ENCODE measurements at regions not wholly inside any gene's neighbourhood (a gene's known extent, or its start where the extent isn't known, plus 50 kb on each side); places are given as distances from the start of the nearest gene placed in this dataset.
"Not testable (repeated sequence)": the region's sequence is repeated elsewhere in the genome, so short reads cannot be mapped to it uniquely, and the experiment has no call there.

GRCh38 chr3:159669766-159670165, 318.9 kb upstream of the IL12A start:
- no peak for DNase-seq

DNA sequence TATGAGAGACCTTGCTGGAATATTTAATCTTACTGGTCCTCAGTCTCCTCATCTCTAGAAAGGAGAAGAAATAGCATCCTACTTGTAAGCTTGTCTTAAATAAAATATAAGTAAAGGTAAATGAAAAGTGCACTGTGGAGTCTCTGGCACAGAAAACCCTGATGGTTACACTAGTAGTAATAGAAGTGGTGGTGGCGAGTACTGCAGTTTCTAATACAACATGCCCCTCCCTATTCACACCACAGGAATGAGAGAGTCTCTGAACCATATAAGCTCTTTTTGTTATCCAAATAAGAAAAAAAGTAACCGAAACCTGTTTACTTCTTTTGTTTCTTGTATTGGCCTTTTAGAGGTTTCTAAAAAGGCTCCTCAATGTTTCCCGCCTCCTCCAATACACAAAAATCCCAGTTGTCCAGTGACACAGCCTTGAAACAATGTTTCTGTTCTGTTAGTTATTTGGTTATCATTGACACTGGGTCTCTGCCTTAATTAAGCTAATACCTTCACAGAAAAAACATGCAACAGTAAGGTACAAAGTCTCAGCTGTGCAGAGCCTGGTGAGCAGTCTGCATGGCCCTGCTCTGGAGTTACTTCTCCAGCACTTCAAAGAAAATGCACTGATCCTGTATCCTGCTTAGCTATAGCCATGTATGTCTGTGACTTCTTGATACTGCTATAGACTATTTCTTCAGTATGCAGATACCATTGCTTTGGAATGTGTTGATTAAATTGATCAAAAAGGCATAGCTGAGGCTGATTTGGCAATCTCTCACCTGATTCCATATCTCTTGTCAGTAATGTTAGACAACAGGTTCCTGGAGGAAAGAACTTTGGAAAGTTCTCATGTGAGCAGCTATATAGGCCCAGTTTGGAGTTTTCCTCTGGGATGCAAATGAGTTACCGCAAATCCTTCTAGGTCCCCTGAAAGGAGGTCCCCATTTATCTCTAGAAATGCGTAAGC, 315.6 kb upstream of the IL12A start:
- DNase-seq = no peak

DNA sequence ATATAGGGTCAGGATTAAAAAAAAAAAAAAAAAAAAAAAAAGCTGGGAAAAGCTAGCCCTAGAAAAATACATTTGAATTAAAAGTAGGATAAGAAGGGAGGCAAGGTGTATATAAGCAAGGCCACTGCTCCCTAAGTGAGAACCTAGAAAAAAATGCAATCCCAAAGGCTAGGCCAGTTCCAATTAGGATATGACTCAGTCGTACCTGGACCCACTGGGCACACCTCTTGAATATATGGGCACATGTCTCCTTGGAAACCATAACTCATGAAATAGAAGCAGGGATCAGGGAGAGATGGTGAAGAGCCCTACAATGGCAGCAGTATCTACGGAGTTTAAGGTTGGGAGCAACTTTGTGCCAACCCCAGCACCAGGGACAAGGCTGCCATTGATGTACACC, 314.1 kb upstream of the IL12A start:
- no peak for DNase-seq

GRCh38 chr3:159675285-159675684, 313.4 kb upstream of the IL12A start:
- DNase-seq = no peak

- no peak for DNase-seq
These were observed 308.7 kb upstream of the IL12A start for GRCh38 chr3:159679900-159680299.

- DNase-seq = not testable (repeated sequence)
These were observed 306.9 kb upstream of the IL12A start for GRCh38 chr3:159681717-159682116.

DNA sequence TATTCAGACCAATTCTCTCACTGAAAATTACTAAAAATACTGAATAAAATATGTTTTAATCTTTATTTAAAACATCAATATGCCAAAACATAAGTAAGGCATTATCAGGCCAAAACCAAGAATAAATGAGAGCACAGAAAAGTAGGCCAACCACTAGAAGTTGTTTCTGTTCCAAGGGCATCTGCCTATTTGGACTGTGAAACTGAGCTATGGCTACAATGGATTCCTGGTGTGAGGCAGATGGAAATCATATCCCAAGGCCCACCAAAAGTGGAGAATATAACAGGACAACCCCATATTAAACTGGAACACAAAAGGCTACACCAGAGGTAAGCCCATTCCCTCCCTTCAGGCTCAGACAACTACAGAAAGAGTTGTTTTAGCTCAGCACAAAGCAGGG, 302.8 kb upstream of the IL12A start:
- DNase-seq = no peak

- DNase-seq = no peak
These were observed 295.4 kb upstream of the IL12A start for GRCh38 chr3:159693226-159693625.

GRCh38 chr3:159711560-159712333, 276.9 kb upstream of the IL12A start:
- no peak for DNase-seq

DNA sequence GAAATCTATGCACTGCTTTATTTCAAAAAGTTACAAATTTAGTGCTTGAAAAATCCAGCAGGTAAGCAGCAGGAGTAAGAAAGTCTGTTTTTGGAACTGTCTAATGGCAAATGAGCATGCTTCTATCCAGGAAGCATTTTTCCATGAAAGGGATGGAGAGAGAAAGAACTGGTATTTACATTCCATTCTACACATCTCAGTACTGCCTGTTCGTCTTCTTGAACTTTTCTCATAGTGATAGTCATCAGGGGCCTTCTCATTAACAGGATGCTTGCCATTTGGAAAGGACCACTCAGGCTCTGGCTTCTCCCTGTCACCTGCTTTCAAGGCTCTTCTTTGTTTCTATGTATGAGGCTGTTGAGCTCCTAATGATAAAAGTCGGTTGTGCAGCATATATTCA, 267.3 kb upstream of the IL12A start:
- DNase-seq = no peak

DNA sequence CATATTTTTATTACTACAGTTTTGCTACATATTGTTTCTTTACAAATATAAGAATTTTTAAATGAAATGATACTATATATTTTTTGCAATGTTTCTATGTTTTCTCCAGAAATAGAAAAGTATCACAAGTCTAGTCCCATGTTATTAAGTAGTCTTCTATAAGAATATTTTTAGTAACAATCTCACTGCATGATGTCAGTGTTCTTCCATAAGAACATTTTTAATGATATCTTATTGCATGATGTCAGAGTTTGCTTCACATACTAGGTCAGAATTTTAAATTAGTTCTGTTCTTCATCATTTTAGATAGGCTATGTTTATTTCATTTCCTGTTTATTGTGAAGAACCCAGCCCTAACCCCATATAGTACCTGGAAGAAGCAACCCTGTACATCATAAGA, 265.3 kb upstream of the IL12A start:
- DNase-seq = no peak

DNA sequence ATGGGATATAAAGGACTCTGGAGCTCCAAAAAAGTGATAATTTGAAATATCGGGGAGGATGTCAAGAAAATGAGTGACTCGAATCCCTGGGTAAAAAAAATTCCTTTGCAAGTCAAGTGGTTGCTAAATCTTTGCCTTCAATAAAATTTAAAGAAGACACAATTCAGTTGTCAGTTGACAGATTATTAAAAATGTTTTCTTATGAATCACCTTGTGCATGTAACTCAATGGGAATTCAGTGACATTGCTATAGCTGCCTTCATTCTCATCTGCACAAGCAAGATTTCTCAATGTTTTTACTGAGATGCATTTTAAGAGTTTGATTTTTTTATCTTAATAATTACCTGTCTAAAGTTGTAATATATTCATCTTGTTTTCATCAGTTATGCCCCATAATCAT, 264.0 kb upstream of the IL12A start:
- no peak for DNase-seq

GRCh38 chr3:159726231-159726964, 262.2 kb upstream of the IL12A start:
- no peak for DNase-seq

GRCh38 chr3:159727506-159727905, 261.1 kb upstream of the IL12A start:
- DNase-seq = no peak

DNA sequence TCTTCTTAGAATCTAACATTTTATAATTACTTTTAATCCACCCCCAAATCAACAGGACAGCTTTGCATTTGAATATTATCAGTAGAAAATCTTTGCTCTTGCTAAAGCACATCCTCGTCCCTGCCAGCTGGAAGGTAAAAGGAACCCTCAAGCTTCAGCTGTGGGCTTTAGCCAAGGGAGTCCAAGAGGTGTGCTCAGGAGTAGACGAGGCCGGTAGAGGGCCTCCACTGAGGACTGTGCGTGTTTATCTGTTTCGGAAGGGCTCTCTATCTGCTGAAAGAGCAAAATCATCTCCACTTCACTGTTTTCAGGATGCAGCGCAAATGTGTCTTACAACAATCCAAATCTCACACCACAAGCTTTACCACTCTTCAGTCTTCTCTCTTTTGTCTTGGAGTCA, 257.4 kb upstream of the IL12A start:
- DNase-seq = no peak

DNA sequence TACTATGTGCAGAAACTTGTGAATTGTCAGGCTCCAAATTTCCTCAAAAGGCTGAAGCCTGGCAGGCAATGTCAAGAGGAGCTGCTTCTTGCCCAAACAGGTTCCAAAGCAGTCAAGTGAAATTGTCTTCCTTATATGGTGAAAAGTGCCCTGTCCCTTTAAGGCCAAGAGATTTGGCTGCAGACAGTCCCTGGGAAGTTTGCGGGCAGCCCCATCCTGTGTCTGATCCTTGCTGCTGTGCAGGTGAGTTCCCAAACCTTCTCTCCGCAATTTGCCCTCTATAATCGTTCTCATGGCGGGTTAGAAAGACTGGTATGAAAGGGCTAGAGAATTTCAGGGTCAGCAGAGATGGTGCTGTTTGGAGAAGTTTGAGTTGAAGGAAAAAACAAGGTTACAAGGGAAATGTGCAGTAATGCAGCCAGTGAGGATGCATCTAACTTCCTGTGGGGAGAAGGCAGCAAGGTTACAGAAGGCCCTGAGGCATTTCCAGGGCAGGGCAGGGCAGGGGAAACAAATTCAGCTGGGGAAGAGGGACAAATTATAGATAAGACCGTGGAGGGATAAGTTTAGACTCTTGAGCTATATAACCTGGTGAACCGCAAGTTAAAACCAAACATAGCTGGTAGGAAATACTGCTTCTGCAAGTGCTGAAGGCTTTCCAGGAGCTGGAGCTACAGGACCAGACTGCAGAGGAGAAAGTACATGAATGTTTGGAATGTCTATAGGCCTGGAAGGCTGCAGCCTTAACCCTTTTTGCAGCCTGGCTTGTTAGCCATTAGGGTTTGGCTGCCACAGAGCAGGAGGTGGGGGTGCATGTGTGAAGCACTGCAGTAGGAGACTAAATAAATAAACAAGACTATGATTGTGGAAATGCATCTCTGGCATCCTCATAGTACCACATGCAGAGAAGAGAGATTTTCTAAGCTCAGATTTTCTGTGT, 256.2 kb upstream of the IL12A start:
- no peak for DNase-seq

DNA sequence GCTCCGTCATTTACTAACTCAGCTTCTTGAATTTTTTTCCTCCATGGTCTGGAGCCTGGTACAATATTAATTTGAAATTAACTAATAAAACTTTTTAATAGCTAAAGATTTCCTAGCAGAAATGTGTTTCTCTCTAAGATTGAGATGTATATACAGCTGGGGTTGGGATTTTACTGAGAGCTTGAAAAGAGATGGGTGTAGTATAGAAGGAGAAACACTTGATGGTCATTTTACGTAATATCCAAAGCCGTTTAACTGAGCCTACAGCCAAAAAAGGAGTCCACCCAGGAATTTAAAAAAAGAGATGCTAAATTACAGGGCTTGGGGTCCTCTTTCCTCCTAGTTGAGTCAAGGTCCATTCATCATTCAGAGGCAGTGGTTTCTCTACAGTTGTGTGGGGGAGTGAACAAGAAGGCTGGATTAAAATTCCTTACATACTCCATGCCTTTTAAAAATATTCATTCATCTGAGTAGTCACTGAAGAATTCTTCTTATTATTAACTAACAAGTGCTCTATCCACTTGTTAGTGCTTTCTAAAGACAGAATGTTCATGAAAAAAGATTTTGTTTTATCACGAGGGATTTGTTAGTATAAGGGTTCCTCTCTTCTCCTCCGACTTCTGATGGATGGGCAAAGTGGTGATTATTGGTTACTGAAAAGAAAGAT, 255.3 kb upstream of the IL12A start:
- DNase-seq = no peak

DNA sequence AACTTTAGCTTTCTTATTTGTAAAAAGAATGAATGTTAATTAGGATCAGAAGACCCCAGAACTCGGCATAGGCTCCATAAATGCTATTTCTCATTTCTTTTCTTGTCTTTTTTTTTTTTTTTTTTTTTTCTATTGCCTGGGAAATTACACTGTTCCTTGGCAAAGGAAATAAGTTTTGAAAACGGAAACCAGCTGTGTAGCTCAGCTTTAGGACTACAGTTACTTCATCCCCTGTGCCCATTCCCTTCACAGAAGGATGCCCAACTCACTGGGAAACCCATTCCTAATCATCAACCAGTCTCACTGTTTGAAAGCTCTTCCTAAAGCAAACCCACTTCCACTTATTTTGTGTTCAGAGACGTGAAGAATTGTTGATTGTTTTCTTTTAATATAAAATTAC, 254.0 kb upstream of the IL12A start:
- no peak for DNase-seq

DNA sequence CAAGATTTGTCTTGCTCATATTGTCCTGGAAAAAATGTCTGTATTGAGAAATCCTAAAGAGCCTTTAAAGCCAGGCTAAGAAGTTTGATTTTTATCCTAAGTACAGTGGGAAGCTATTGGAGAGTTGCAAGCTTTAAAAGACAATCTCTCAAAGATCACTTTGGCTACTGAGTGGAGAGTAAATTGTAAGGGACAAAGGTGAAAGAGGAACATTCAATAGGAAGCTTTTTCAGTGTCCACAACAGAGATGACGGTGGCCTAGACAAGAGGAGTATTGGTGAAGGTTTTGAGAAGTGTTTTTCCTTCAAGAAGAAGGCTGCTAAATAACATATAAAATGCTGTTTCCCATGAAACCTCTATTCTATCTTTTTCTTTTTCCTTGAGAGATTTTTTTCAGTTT, 249.5 kb upstream of the IL12A start:
- no peak for DNase-seq

DNA sequence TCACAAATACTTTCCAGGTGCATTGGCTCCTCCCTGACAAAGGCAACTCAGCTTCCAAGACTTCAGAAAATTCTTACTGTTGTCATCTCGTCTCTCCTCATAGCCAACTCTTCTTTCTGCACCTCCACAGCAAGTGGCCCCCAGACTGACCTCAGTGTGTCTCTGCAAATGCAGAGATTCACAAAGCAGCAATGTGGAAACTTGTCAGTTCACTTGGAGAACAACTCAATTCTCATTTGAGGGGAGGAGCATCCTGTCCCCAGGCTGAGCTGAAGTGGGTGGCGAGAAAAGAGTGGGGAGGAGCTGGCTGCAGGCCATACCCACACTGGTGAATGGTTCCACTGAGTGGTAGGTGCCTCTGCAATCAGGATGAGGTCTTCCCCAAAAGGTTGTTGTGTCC, 248.7 kb upstream of the IL12A start:
- DNase-seq = no peak

DNA sequence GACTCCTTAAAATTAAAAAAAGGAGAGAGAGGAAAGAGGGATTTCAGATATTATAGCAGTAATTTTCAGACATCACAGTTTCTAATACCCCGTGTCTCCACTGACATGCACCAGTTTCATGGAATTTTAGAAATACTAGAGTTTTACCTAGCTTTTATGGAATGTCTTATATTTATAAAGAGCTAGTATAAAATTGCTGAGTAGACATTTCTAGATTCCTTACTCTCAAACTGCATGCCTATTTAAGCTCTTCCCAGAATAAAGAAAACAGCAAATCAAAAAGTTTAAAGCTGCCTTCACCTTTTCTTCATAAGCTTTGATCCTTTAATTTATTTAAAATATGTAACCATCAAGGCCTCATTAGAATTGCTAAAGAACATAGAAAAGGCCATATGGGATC, 247.4 kb upstream of the IL12A start:
- no peak for DNase-seq

GRCh38 chr3:159748425-159748824, 240.2 kb upstream of the IL12A start:
- DNase-seq = no peak
